GM18511 (cell line): ENCODE measurements at regions not wholly inside any gene's neighbourhood (a gene's known extent, or its start where the extent isn't known, plus 50 kb on each side); places are given as distances from the start of the nearest gene placed in this dataset.

Experiments used
- ATAC-seq: cut with Tn5 transposase; IDR thresholded peaks from one replicate; pipeline ENCODE4 v1.9.1; 2021; ENCODE audit warnings: mild to moderate bottlenecking, moderate library complexity; ENCODE audit not compliant: unreplicated experiment

DNA sequence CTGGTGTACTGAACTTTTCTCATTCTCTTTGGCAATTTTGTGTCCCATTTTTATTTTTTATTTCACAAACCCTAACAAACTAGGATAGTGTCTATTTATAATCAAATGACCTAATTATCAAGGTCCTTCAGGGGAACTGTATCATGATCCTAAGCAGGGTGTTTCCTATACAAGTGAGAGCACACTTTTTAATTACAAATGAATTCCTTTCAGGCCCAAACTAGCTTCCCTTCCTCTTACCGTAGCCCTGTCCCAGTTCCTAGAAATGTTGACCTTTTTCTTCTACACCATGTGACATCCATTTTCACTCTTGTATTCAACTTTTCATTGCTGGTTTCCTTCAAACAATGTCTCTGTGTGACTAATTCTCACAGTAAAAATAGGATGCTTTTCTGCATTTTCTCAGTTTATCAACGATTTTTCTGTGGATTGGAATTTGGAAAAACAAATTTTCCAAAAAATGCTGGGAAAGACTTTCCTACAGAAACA is 411.4 kb downstream of the CCDC91 start:
- ATAC-seq: no peak

GRCh38 chr12:28602786-28603185 is 412.5 kb downstream of the CCDC91 start:
- no peak for ATAC-seq

DNA sequence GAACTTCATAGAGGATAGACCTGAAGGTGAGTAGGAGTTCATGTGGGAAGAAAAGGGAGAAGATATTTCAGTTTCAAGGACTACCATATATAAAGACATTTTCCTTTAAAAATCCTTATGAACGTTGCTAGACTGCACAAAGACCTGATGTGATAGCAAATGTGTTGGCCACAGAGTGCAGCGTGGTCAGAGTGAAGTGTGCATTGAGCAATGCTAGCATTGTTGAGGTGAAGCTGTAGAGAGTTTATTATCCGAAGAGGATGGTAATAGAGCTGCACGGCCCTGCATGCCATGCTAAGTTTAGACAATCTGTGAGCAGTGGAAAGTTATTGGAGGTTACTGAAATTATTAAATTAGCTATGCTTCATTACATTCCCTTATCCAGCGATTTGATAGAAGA is 413.0 kb downstream of the CCDC91 start:
- ATAC-seq: no peak

DNA sequence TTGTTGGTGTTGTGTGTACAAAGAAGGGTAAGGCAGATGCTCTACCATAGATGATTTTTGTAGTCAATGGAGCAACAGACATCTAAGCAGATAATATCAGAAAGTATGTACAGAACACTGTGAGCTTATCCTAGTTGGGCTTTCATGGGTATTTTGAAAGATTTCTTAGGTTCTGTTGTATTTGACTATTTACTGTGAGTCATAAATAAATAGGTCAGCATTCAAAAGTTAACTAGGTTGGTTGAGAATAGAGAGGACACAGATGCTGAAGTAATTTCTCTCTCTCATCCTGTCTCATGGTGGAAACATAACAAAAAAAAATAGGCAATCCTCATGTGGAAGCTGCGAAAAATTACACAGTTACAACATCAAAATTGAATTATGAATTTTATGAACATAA is 413.5 kb downstream of the CCDC91 start:
- ATAC-seq: no peak

DNA sequence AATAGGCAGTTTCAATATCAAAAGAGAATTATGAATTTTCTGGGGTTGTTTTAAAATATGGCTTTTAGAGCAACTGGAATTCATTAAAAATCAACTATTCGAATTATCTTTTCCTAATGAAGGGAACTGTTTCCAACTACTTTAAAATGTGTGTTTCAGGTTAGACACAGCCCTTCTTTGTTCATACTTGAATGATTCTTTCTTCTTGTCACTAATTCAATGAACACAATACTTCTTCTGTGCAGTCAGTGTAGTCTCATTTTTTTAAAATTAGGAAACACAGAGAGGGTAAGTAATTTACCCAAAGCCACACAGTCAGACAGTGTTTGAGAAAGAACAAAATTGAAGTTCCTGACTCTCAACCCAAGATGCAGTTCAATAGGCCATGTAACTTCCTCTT is 414.0 kb downstream of the CCDC91 start:
- no peak for ATAC-seq

GRCh38 chr12:28606967-28607557 is 416.8 kb downstream of the CCDC91 start:
- ATAC-seq: no peak

DNA sequence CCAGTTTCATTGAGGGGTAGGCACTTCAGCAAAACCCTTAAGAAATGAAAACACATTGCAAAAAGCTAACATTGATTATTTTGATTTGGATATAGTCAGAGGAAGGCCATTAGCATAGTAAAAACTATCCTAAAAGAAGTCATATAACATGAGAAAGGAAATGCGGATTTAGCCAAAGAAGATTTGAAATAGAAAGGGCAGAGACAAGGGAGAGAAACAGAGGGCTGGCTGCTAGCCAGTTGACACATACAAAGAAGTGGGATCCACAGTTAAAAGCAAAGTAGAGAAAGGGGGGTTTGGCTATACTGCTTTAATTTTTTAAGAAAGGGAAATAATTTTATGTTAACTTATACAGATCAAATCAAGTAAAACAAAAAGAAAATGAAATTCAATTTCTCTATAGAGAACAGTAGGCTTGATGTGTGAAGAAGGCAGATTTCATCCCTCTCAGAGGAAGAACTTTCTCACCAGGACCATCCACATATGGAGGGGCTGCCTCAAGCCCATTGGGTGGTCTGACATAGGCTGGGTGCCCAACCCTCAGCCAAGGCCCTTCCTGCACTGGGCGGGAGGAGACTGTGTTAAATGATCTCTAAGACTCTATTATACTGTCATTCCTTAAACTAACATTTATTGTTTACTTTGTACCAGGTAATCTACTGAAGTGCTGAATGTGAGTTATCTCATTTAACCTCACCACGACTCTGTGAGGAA is 420.3 kb downstream of the CCDC91 start:
- ATAC-seq: no peak

DNA sequence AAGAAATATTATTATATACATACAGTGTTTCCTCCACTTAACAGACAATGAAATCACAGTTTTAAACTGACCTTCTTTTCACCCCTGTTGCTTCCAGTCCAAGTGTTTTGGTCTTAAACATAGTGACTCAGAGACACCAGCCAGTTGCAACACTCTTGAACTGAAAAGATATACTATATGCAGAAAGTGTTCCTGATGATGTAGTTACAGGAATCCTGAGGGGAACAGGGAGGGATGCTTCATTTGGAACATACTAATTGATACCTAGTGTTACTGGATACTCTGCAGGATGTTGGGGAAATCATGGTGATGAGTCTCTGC is 420.8 kb downstream of the CCDC91 start:
- ATAC-seq: no peak

DNA sequence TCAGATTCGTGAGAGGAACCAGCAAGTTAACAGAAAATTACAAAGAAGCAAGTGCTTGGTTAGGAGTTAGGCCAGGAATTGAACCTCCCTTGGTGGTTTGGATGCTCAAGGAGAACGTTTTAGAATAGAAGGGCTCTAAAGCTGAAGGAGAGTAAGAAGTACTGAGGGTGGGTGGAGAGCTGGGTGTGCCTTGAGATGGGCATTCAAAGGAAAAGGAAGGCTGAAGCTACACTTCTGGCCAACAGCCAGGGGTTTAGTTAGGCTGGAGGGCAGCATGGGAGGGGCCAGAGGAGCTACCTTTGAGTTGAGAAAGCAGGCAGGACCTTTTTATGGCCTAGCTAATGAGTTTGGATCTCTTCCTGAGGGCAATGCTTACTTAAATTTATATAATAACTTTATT is 421.2 kb downstream of the CCDC91 start:
- ATAC-seq: no peak

GRCh38 chr12:28618171-28618570 is 427.9 kb downstream of the CCDC91 start:
- ATAC-seq: no peak

- no peak for ATAC-seq
Observed at GRCh38 chr12:28618772-28619171, 428.5 kb downstream of the CCDC91 start.

DNA sequence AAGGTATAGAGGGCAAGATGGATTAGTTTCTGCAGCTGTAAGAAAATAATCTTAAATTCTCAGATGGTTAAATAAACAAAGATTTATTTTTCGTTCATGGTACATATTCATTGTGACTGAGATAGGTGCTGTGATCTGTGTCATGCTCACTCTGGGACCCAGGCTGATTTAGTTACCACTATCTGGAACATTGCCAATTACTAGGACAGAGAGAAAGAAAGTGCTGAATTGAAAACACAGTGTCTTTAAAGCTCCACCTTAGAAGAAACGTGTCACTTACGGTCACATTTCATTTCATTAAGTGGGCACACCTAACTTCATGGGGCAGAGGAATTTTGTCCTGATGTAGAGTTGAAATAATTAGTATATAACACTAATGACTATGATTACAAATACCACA is 430.0 kb downstream of the CCDC91 start:
- ATAC-seq: no peak

GRCh38 chr12:28622406-28622805 is 432.1 kb downstream of the CCDC91 start:
- ATAC-seq: no peak

- no peak for ATAC-seq
Observed at GRCh38 chr12:28626504-28626903, 436.2 kb downstream of the CCDC91 start.

- no peak for ATAC-seq
Observed at GRCh38 chr12:28629691-28630090, 439.4 kb downstream of the CCDC91 start.

- ATAC-seq: no peak
Observed at GRCh38 chr12:28631831-28632230, 441.6 kb downstream of the CCDC91 start.

DNA sequence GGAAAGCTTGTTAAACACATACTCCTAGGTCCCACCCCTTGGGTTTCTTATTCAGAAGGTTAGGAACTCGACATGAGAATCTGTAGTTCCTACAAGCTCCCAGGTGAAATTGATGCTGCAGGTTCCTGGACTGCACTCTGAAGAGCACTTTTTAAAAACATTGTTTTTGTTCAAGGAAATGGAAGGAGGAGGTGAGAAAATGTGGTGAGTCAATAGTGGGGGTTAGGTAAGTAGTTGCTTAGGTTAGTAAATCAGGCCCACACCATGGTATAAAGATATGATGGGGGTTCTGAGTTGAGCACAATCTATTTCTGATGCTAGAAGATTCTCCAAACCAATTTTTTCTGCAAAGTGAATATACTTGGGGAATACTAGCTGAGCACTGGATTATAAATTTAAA is 450.3 kb downstream of the CCDC91 start:
- no peak for ATAC-seq

DNA sequence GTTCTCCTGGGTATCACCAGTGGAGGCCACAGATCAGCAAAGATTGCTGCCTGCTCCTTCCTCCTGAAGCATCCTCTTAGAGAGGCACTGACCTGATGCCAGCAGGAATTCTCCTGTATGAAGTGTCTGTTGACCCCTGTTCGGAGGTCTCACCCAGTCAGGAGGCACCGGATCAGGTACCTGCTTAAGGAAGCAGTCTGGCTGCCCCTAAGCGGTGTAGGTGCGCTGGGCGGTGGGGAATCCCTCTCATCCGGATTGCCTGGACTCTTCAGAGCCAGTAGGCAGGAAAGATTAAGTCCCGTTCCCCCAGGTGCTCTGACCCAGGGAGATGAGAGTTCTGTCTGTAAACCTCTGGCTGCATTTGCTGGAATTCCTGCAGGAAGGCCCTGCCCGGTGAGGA is 455.2 kb downstream of the CCDC91 start:
- ATAC-seq: no peak

GRCh38 chr12:28645891-28646290 is 455.6 kb downstream of the CCDC91 start:
- no peak for ATAC-seq

DNA sequence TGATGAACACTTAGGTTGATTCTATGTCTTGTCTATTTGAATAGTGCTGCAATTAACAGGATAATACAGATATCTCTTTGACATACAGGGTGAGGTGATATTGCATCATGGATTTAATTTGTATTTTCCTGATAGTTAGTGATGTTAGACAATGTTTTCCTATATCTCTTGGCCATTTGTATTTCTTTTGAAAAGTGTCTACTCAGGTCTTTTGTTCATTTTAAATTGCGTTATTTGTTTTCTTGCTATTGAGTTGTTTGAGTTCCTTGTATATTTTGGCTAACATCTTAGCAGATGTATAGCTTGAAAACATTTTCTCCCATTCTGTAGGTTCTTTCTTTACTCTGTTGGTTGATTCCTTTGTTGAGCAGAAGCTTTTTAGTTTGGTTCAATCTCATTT is 460.6 kb downstream of the CCDC91 start:
- ATAC-seq: no peak

DNA sequence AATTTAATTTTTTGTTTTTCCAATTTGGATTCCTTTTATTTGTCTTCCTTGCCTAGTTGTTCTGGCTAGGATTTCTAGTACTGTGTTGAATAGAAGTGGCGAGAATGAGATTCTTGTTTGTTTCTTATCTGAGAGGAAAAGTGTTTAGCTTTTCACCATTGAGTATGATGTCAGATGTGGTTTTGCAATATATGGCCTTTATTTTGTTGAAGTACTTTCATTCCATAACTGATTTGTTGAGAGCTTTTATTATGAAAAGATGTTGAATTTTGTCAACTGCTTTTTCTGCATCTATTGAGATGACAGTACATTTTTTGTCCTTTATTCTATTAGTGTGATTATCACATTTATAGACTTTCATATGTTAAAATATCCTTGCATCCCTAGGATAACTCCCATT is 462.0 kb downstream of the CCDC91 start:
- ATAC-seq: no peak

- no peak for ATAC-seq
Observed at GRCh38 chr12:28681980-28682379, 467.1 kb upstream of the FAR2 start.

GRCh38 chr12:28683366-28683765 is 465.7 kb upstream of the FAR2 start:
- ATAC-seq: no peak
